ENCODE measurements at regions not wholly inside any gene's neighbourhood (a gene's known extent, or its start where the extent isn't known, plus 50 kb on each side); places are given as distances from the start of the nearest gene placed in this dataset.

DNA sequence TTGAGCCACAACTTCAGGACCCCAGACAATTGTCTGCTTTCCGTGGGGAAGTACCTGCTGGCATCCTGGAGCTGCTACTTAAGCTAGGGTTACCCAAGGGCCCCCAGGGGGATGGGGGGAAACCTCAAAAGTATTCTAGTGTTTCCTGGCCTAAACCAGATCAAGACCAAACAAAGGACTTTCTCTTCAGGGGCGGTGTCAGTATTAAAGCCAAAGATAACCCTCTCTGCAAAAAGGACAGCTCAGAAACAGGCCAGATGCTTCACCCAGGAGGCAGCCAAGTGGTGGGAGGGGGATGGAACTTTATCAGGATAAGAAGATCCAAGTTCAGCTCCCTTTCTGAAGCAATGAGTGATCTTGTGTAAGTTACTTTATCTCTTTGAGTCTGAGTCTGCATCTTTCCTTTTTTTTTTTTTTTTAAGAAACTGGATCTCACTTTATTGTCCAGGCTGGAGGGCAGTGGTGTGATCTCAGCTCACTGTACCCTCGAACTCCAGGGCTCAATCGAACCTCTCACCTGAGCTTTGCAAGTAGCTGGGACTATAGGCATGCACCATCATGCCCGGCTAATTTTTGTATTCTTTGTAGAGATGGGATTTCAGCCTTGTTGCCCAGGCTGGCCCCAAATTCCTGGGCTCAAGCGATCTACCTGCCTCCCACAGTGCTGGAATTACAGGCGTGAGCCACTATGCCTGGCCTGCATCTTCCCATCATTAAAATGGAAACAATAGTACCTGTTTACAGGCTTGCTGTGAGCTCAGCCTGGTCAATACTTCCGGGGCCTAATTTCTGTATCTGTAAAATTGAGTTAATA is 151.8 kb upstream of the PTPRM start:
- TF ChIP-seq, protein P1, sequence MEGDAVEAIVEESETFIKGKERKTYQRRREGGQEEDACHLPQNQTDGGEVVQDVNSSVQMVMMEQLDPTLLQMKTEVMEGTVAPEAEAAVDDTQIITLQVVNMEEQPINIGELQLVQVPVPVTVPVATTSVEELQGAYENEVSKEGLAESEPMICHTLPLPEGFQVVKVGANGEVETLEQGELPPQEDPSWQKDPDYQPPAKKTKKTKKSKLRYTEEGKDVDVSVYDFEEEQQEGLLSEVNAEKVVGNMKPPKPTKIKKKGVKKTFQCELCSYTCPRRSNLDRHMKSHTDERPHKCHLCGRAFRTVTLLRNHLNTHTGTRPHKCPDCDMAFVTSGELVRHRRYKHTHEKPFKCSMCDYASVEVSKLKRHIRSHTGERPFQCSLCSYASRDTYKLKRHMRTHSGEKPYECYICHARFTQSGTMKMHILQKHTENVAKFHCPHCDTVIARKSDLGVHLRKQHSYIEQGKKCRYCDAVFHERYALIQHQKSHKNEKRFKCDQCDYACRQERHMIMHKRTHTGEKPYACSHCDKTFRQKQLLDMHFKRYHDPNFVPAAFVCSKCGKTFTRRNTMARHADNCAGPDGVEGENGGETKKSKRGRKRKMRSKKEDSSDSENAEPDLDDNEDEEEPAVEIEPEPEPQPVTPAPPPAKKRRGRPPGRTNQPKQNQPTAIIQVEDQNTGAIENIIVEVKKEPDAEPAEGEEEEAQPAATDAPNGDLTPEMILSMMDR (IDR thresholded peaks at IDR 0.05), result no peak
- TF ChIP-seq EZH2 (IDR thresholded peaks at IDR 0.05; ENCODE audit: borderline replicate concordance, insufficient read depth, low read depth, low read length, poor library complexity, severe bottlenecking), result no peak
